HepG2 (cell line): ENCODE measurements at regions not wholly inside any gene's neighbourhood (a gene's known extent, or its start where the extent isn't known, plus 50 kb on each side); places are given as distances from the start of the nearest gene placed in this dataset.
A peak's percentile ranks its signal among the peaks of the same experiment; 100 is the strongest.

ENCODE experiments used
- E2F2 ChIP-seq: sonication (generic); formaldehyde crosslinking; IDR thresholded peaks from 2 replicates; pipeline ENCODE4 v1.4.0; 2020; ENCODE audit warnings: missing genetic modification reagents, borderline replicate concordance
- FOXO1 ChIP-seq: sonication (generic); formaldehyde crosslinking; IDR thresholded peaks from 2 replicates; pipeline ENCODE4 v1.4.0; 2020; ENCODE audit warnings: missing genetic modification reagents
- GFI1 ChIP-seq: sonication (generic); formaldehyde crosslinking; IDR thresholded peaks from 2 replicates; pipeline ENCODE4 v1.5.0; 2020; ENCODE audit warnings: missing genetic modification reagents, mild to moderate bottlenecking, borderline replicate concordance
- HDAC6 ChIP-seq: fragments of 200-600 bp; sonication (generic); IDR thresholded peaks from 2 replicates; pipeline ENCODE4 v1.7.0; 2017; ENCODE audit warnings: mild to moderate bottlenecking, antibody characterized with exemption, low read length, low read depth
- HNF4G ChIP-seq, 2 experiments: sonication (generic) in 1 of 2; formaldehyde crosslinking in 1 of 2; IDR thresholded peaks; 2 replicates each; pipeline versions ENCODE4 v1.4.0 to v1.6.1; 2011 to 2020; ENCODE audit warnings: borderline replicate concordance in 2 of 2, low read depth in 2 of 2, mild to moderate bottlenecking in 2 of 2, low read length in 1 of 2, missing genetic modification reagents in 1 of 2, moderate library complexity in 1 of 2
- RARA ChIP-seq: IDR thresholded peaks from 2 replicates; pipeline ENCODE4 v1.6.1; 2016; ENCODE audit warnings: missing genetic modification reagents, missing compliant biosample characterization
- SOX5 ChIP-seq: IDR thresholded peaks from 2 replicates; pipeline ENCODE4 v1.6.1; 2016; ENCODE audit warnings: borderline replicate concordance
- ZFP90 ChIP-seq: sonication (generic); formaldehyde crosslinking; IDR thresholded peaks from 2 replicates; pipeline ENCODE4 v1.8.0; 2022; ENCODE audit warnings: missing genetic modification reagents, mild to moderate bottlenecking, inconsistent platforms, borderline replicate concordance
- ZNF143 ChIP-seq: sonication (generic); formaldehyde crosslinking; IDR thresholded peaks from 2 replicates; pipeline ENCODE4 v1.4.0; 2020; ENCODE audit warnings: missing genetic modification reagents
- ZNF33B ChIP-seq: sonication (generic); formaldehyde crosslinking; IDR thresholded peaks from 2 replicates; pipeline ENCODE4 v1.5.1; 2020; ENCODE audit warnings: mild to moderate bottlenecking, missing genetic modification reagents
- ZNF34 ChIP-seq: sonication (generic); formaldehyde crosslinking; IDR thresholded peaks from 2 replicates; pipeline ENCODE4 v1.4.0; 2020; ENCODE audit warnings: mild to moderate bottlenecking, missing genetic modification reagents, borderline replicate concordance
- ZNF382 ChIP-seq: sonication (generic); formaldehyde crosslinking; IDR thresholded peaks from 2 replicates; pipeline ENCODE4 v1.5.0; 2020; ENCODE audit warnings: missing genetic modification reagents, mild to moderate bottlenecking, borderline replicate concordance
- ZNF512B ChIP-seq: sonication (generic); formaldehyde crosslinking; IDR thresholded peaks from 2 replicates; pipeline ENCODE4 v1.5.1; 2020; ENCODE audit warnings: missing genetic modification reagents, mild to moderate bottlenecking, borderline replicate concordance
- ZNF530 ChIP-seq: sonication (generic); formaldehyde crosslinking; IDR thresholded peaks from 2 replicates; pipeline ENCODE4 v1.5.0; 2020; ENCODE audit warnings: low read depth, mild to moderate bottlenecking, missing genetic modification reagents
- ZNF564 ChIP-seq: sonication (generic); formaldehyde crosslinking; IDR thresholded peaks from 2 replicates; pipeline ENCODE4 v1.8.1; 2023; ENCODE audit warnings: mild to moderate bottlenecking, missing genetic modification reagents
- ZNF646 ChIP-seq: sonication (generic); formaldehyde crosslinking; IDR thresholded peaks from 2 replicates; pipeline ENCODE4 v1.9.0; 2021; ENCODE audit warnings: mild to moderate bottlenecking, missing genetic modification reagents
- ZNF704 ChIP-seq: sonication (generic); formaldehyde crosslinking; IDR thresholded peaks from 2 replicates; pipeline ENCODE4 v1.8.1; 2023; ENCODE audit warnings: mild to moderate bottlenecking, inconsistent platforms, moderate library complexity, missing genetic modification reagents, borderline replicate concordance
- ZNF792 ChIP-seq: IDR thresholded peaks from 2 replicates; pipeline ENCODE4 v1.6.1; 2016

- peak; percentile 83; the same call in 1 of the 2 replicates for TF ChIP-seq ZNF512B (CRISPR knock-in tag)
- TF ChIP-seq SOX5 (CRISPR knock-in tag) = peak; percentile 54; the same call in 1 of the 2 replicates
- TF ChIP-seq HNF4G (IDR thresholded peaks at IDR 0.05; ENCODE audit: borderline replicate concordance, low read depth, low read length) = no peak
- no peak for TF ChIP-seq HNF4G (CRISPR knock-in tag; IDR thresholded peaks at IDR 0.05; ENCODE audit: borderline replicate concordance, low read depth)
- TF ChIP-seq E2F2 = peak; percentile 19; the same call in 1 of the 2 replicates
- TF ChIP-seq ZNF33B (CRISPR knock-in tag) = no peak
- 0 out of 2 replicates have a peak, but pooled peaks have one; percentile 18 for TF ChIP-seq RARA (CRISPR knock-in tag)
- no peak for TF ChIP-seq ZNF382 (CRISPR knock-in tag)
- TF ChIP-seq ZNF704 (CRISPR knock-in tag) = 0 out of 2 replicates have a peak, but pooled peaks have one; percentile 68
- no peak for TF ChIP-seq ZNF530 (CRISPR knock-in tag)
- TF ChIP-seq FOXO1 (CRISPR knock-in tag) = peak; percentile 79
- TF ChIP-seq ZNF792 = peak; percentile 75
- peak; percentile 76; the same call in 1 of the 2 replicates for TF ChIP-seq ZNF34 (CRISPR knock-in tag)
- 0 out of 2 replicates have a peak, but pooled peaks have one; percentile 60 for TF ChIP-seq ZFP90
- TF ChIP-seq ZNF646 (CRISPR knock-in tag) = no peak
- TF ChIP-seq HDAC6 = no peak
- TF ChIP-seq ZNF143 = peak; percentile 57; the same call in 1 of the 2 replicates
- TF ChIP-seq ZNF564 (CRISPR knock-in tag) = peak; percentile 63; the same call in 1 of the 2 replicates
- peak; percentile 34; the same call in 1 of the 2 replicates for TF ChIP-seq GFI1 (CRISPR knock-in tag)
These were observed 532.8 kb downstream of the RFPL4B start (continued) for GRCh38 chr6:112879920-112880413.
